B cell (primary cell): ENCODE measurements at regions not wholly inside any gene's neighbourhood (a gene's known extent, or its start where the extent isn't known, plus 50 kb on each side); places are given as distances from the start of the nearest gene placed in this dataset.

Experiments used
- ATAC-seq: fragments of 200-7000 bp; cut with Tn5 transposase; one replicate; pipeline ENCODE4 v1.10.0; 2021; ENCODE audit warnings: low read depth, mild to moderate bottlenecking, moderate number of reproducible peaks, moderate library complexity
- CTCF ChIA-PET: fragments of 350-600 bp; sonication (Branson Sonifier 250); formaldehyde crosslinking; loops from one replicate; lab custom pipeline; 2021; ENCODE audit warnings: antibody characterized with exemption, inconsistent platforms; lab: Charles Lee
- POLR2A ChIA-PET: fragments of 350-600 bp; sonication (Branson Sonifier 250); formaldehyde crosslinking; loops from one replicate; lab custom pipeline; 2021; ENCODE audit warnings: antibody characterized with exemption; lab: Charles Lee
- DNase-seq: peaks from one replicate; pipeline ENCODE4 v3.0.0; 2013
- H2AFZ ChIP-seq: 2 replicates; pipeline ENCODE4 v1.6.1; 2012; ENCODE audit warnings: mild to moderate bottlenecking, low read depth, low read length; ENCODE audit not compliant: insufficient read depth, poor library complexity, severe bottlenecking
- H3K27ac ChIP-seq, 2 donors: 1 replicate in 1 of 2; 2 replicates in 1 of 2; pipeline ENCODE4 v1.5.1; 2012 to 2013; ENCODE audit warnings: low read length in 2 of 2, mild to moderate bottlenecking in 2 of 2, moderate library complexity in 1 of 2
- H3K27me3 ChIP-seq, 4 experiments: fragments of 200-600 bp in 1 of 4; sonication (generic) in 1 of 4; replicated peaks in 1 of 4; 1 replicate in 2 of 4; 2 replicates in 2 of 4; pipeline versions ENCODE4 v1.6.1 to v1.7.0; 2013 to 2016; ENCODE audit warnings: low read length in 3 of 4, mild to moderate bottlenecking in 2 of 4, mixed read lengths in 1 of 4, moderate library complexity in 1 of 4; ENCODE audit not compliant: insufficient read depth in 4 of 4, control insufficient read depth in 3 of 4; ENCODE audit errors: control extremely low read depth in 1 of 4
- H3K36me3 ChIP-seq, 2 experiments: replicated peaks in 1 of 2; 1 replicate in 1 of 2; 2 replicates in 1 of 2; pipeline versions ENCODE4 v1.6.1 to v1.7.1; 2013; ENCODE audit warnings: low read length in 1 of 2; ENCODE audit not compliant: insufficient read depth in 2 of 2, control insufficient read depth in 1 of 2; ENCODE audit errors: control extremely low read depth in 1 of 2, extremely low read depth in 1 of 2
- H3K4me1 ChIP-seq, 2 donors: fragments of 200-600 bp in 1 of 2; sonication (generic) in 1 of 2; 1 replicate in 1 of 2; 2 replicates in 1 of 2; pipeline versions ENCODE4 v1.5.1 to v1.6.1; 2013 to 2017; ENCODE audit warnings: low read length in 2 of 2; ENCODE audit not compliant: control insufficient read depth in 2 of 2, insufficient read depth in 2 of 2
- H3K4me2 ChIP-seq: replicated peaks from 2 replicates; pipeline ENCODE3; 2012; ENCODE audit warnings: mild to moderate bottlenecking, low read depth, low read length; ENCODE audit not compliant: poor library complexity, severe bottlenecking
- H3K4me3 ChIP-seq, 5 experiments: fragments of 200-600 bp in 1 of 5; sonication (generic) in 1 of 5; 1 replicate in 3 of 5; 2 replicates in 2 of 5; pipeline versions ENCODE4 v1.5.1 to v1.7.0; 2011 to 2016; ENCODE audit warnings: low read length in 4 of 5, mild to moderate bottlenecking in 4 of 5, low read depth in 2 of 5, control low read depth in 1 of 5, moderate library complexity in 1 of 5; ENCODE audit not compliant: insufficient read depth in 1 of 5; ENCODE audit errors: control extremely low read depth in 1 of 5, extremely low read depth in 1 of 5
- H3K79me2 ChIP-seq: fragments of 200-600 bp; sonication (generic); one replicate; pipeline ENCODE4 v1.6.0; 2016; ENCODE audit warnings: low read length; ENCODE audit not compliant: control insufficient read depth, insufficient read depth
- H3K9ac ChIP-seq: fragments of 200-600 bp; sonication (generic); 2 replicates; pipeline ENCODE4 v1.6.1; 2017; ENCODE audit warnings: mild to moderate bottlenecking, low read length, moderate library complexity
- H3K9me3 ChIP-seq, 3 donors: one replicate each; pipeline versions ENCODE4 v1.6.1 to v1.7.1; 2013; ENCODE audit warnings: low read length in 2 of 3; ENCODE audit not compliant: control insufficient read depth in 2 of 3, insufficient read depth in 1 of 3; ENCODE audit errors: control extremely low read depth in 1 of 3
- H4K20me1 ChIP-seq: 2 replicates; pipeline ENCODE4 v1.6.0; 2012; ENCODE audit warnings: mild to moderate bottlenecking, low read length; ENCODE audit not compliant: insufficient read depth, control insufficient read depth, poor library complexity, severe bottlenecking
- H3K27ac Mint-ChIP-seq: one replicate; pipeline ENCODE4 v1.8.0; 2021; ENCODE audit warnings: mixed read lengths
- H3K27me3 Mint-ChIP-seq: one replicate; pipeline ENCODE4 v1.8.0; 2021; ENCODE audit warnings: mixed read lengths
- H3K4me1 Mint-ChIP-seq: one replicate; pipeline ENCODE4 v1.8.0; 2021; ENCODE audit warnings: mixed read lengths
- H3K4me3 Mint-ChIP-seq: one replicate; pipeline ENCODE4 v1.8.0; 2021; ENCODE audit warnings: mixed read lengths
- H3K9me3 Mint-ChIP-seq: one replicate; pipeline ENCODE4 v1.8.0; 2022; ENCODE audit warnings: mixed read lengths; ENCODE audit not compliant: insufficient read depth
- CTCF ChIP-seq: fragments of 200-600 bp; IDR thresholded peaks from one replicate; pipeline ENCODE4 v1.8.0; 2022; ENCODE audit warnings: antibody characterized with exemption, mild to moderate bottlenecking
- EZH2 ChIP-seq: IDR thresholded peaks from 2 replicates; pipeline ENCODE4 v1.6.1; 2012; ENCODE audit warnings: borderline replicate concordance, low read depth, mild to moderate bottlenecking, moderate library complexity, low read length; ENCODE audit not compliant: insufficient read depth, poor library complexity, severe bottlenecking
- WGBS: methylation state at CpG from one replicate; pipeline ENCODE4 v1.1.5; 2013; ENCODE audit warnings: missing lambda C conversion rate; ENCODE audit not compliant: insufficient coverage; 5-methylcytosine and 5-hydroxymethylcytosine counted together
- intact Hi-C: fragments of 100-400 bp; cut with micrococcal nuclease; formaldehyde crosslinking; loops from one replicate; pipeline ENCODE4 v1.10.0; 2022

DNA sequence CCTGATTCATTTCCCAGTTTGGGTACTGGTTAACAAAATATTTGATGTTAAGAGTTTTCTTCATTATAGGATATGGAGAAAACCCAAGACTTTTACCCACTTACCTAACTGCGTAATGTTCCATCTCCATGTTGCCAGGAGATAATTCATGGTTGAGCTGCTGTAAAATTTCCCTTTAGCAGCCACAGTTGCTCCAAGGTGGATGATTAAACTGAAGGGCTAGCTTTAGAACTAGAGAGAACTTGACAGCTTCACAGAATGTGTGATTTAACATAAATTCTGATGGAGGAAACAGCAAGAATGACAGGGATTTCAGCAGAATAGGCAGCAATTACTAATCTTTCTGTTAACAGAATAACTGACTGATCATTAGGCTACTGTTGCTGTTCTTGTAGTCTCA lies 236.1 kb downstream of the MEF2C start:
- Histone ChIP-seq H3K9me3 (no peaks in the 10 kb centered on the region), H3K36me3 (no peaks in the 10 kb centered on the region), H3K4me2 (no peak overlapping the region), H3K9ac (no peak overlapping the region), H4K20me1 (no peaks in the 10 kb centered on the region), H3K4me1 (no peaks in the 10 kb centered on the region), H3K4me3 (no peak overlapping the region), H3K27ac (no peak overlapping the region), H3K27me3 (peaks cover 0 to 26% (median 8%) of the 10 kb centered on the region in 4 experiments), H2AFZ (no peak overlapping the region), H3K79me2 (no peaks in the 10 kb centered on the region)
- DNase-seq: no peak
- Mint-ChIP-seq H3K4me3 (no peak overlapping the region), H3K4me1 (no peaks in the 10 kb centered on the region), H3K27ac (no peak overlapping the region), H3K9me3 (no peaks in the 10 kb centered on the region), H3K27me3 (peaks cover 34% of the 10 kb centered on the region)
- CTCF ChIA-PET: no interaction called here
- intact Hi-C loops: no loop called here
- POLR2A ChIA-PET: no interaction called here
- ATAC-seq: no peak
- TF ChIP-seq CTCF (no peak), EZH2 (no peak)
- 100% methylated on average over 1 of the region's 1 CpG for WGBS

DNA sequence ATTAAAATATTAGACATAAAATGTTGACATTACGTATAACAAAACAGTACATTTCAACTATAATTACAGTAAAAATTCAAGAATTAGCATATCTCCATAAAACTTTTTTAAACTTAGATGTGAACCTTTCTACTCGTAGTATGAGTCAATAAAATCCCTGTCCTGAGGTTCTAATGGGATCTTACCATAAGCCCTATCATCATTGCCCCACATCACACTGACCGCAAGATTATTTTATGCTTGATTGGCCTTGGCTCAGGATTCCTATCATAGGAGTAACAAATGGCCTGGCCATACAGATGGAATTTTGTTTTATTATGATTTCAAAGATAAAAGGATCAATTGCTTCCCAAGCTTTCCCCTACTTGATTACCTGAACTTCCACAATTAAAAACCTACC lies 238.3 kb downstream of the MEF2C start:
- Histone ChIP-seq H2AFZ (no peak overlapping the region), H3K4me1 (no peaks in the 10 kb centered on the region), H3K9ac (no peak overlapping the region), H3K27ac (no peak overlapping the region), H3K36me3 (no peaks in the 10 kb centered on the region), H3K27me3 (peaks cover 0 to 16% (median 4%) of the 10 kb centered on the region in 4 experiments), H4K20me1 (no peaks in the 10 kb centered on the region), H3K4me3 (no peak overlapping the region), H3K79me2 (no peaks in the 10 kb centered on the region), H3K4me2 (no peak overlapping the region), H3K9me3 (no peaks in the 10 kb centered on the region)
- DNase-seq: no peak
- Mint-ChIP-seq H3K27ac (no peak overlapping the region), H3K27me3 (peaks cover 27% of the 10 kb centered on the region), H3K9me3 (no peaks in the 10 kb centered on the region), H3K4me3 (no peak overlapping the region), H3K4me1 (no peaks in the 10 kb centered on the region)
- intact Hi-C loops: no loop called here
- WGBS: no CpG with 5 or more reads among the region's 3 CpGs
- ChIA-PET POLR2A (no interaction called here), CTCF (no interaction called here)
- TF ChIP-seq CTCF: no peak
- TF ChIP-seq EZH2: no peak
- no peak for ATAC-seq
